HCT116 (cell line): ENCODE measurements at regions not wholly inside any gene's neighbourhood (a gene's known extent, or its start where the extent isn't known, plus 50 kb on each side); places are given as distances from the start of the nearest gene placed in this dataset.

Experiments used
- ATAC-seq: fragments of 200-7000 bp; cut with Tn5 transposase; 2 replicates; pipeline ENCODE4 v1.9.1; 2020; ENCODE audit warnings: mild to moderate bottlenecking, moderate library complexity
- BruUV-seq: library from RNA; stranded (reverse); fragments of 400-500 nt; replicated peaks from 2 replicates; lab custom pipeline; 2021; lab: Mats Ljungman, UMichigan
- CTCF ChIA-PET: fragments of 300-600 bp; sonication (Branson Sonifier 250); formaldehyde crosslinking; loops from one replicate; lab custom pipeline; 2021; ENCODE audit warnings: antibody characterized with exemption; lab: Charles Lee
- POLR2A ChIA-PET: fragments of 300-600, 350-600 bp; sonication (Branson Sonifier 250); formaldehyde crosslinking; loops from one replicate; lab custom pipeline; 2021; ENCODE audit warnings: antibody characterized with exemption; lab: Charles Lee
- RAD21 ChIA-PET, 2 experiments: fragments of 300-600 bp; sonication (Branson Sonifier 250); formaldehyde crosslinking; loops; one replicate each; lab custom pipeline; 2023; ENCODE audit warnings: low total read pairs in 2 of 2; ENCODE audit not compliant: uncharacterized antibody in 2 of 2, unreplicated experiment in 2 of 2, low non-redundant PET in 1 of 2; lab: Charles Lee
- DNase-seq: peaks from one replicate; pipeline ENCODE4 v3.0.0-alpha.2; 2010; ENCODE audit warnings: low read depth, low spot score
- H2AFZ ChIP-seq: fragments of 200-600 bp; shearing (Covaris generic), sonication (generic); 2 replicates; pipeline ENCODE4 v1.6.1; 2017; ENCODE audit warnings: low read depth, mixed run types, mixed read lengths, antibody characterized with exemption, low read length; ENCODE audit not compliant: poor library complexity, severe bottlenecking
- H3K27ac ChIP-seq: 2 replicates; pipeline ENCODE4 v1.5.1; 2012; ENCODE audit warnings: low read depth, low read length
- H3K27me3 ChIP-seq: fragments of 200-600 bp; sonication (generic); 2 replicates; pipeline ENCODE4 v1.6.1; 2016; ENCODE audit warnings: mixed run types, low read length, mixed read lengths; ENCODE audit not compliant: insufficient read depth
- H3K36me3 ChIP-seq, 2 experiments: fragments of 200-500 bp in 1 of 2; fragments of 200-600 bp in 1 of 2; sonication (Bioruptor generic) in 1 of 2; sonication (generic) in 1 of 2; 2 replicates each; pipeline versions ENCODE4 v1.5.1 to v1.6.1; 2014 to 2016; ENCODE audit warnings: low read length in 2 of 2, inconsistent platforms in 1 of 2, mixed read lengths in 1 of 2, mixed run types in 1 of 2; ENCODE audit not compliant: insufficient read depth in 2 of 2, control insufficient read depth in 1 of 2
- H3K4me1 ChIP-seq, 2 experiments: fragments of 200-600 bp in 1 of 2; sonication (generic) in 1 of 2; 2 replicates each; pipeline versions ENCODE4 v1.5.1 to v1.6.1; 2012 to 2017; ENCODE audit warnings: low read length in 2 of 2, inconsistent platforms in 1 of 2, mild to moderate bottlenecking in 1 of 2, mixed read lengths in 1 of 2, mixed run types in 1 of 2, moderate library complexity in 1 of 2; ENCODE audit not compliant: insufficient read depth in 2 of 2, control insufficient read depth in 1 of 2
- H3K4me2 ChIP-seq: fragments of 200-600 bp; sonication (generic); 2 replicates; pipeline ENCODE4 v1.6.1; 2017; ENCODE audit warnings: mixed run types, low read length, mixed read lengths
- H3K4me3 ChIP-seq, 2 experiments: fragments of 200-600 bp in 1 of 2; sonication (generic) in 1 of 2; replicated peaks in 1 of 2; 2 replicates each; pipeline ENCODE4 v1.5.1; 2011 to 2016; ENCODE audit warnings: low read length in 2 of 2, control low read depth in 1 of 2, low read depth in 1 of 2, mild to moderate bottlenecking in 1 of 2, mixed read lengths in 1 of 2, mixed run types in 1 of 2
- H3K79me2 ChIP-seq: fragments of 200-600 bp; sonication (generic); 2 replicates; pipeline ENCODE4 v1.6.1; 2017; ENCODE audit warnings: mild to moderate bottlenecking, mixed run types, low read length, moderate library complexity, mixed read lengths; ENCODE audit not compliant: insufficient read depth
- H3K9ac ChIP-seq: fragments of 200-600 bp; sonication (generic); 2 replicates; pipeline ENCODE4 v1.6.1; 2016; ENCODE audit warnings: low read length, mixed read lengths
- H3K9me2 ChIP-seq: fragments of 200-600 bp; sonication (generic), shearing (Covaris generic); 2 replicates; pipeline ENCODE4 v1.6.1; 2017; ENCODE audit warnings: mixed run types, mild to moderate bottlenecking, moderate library complexity; ENCODE audit not compliant: insufficient read depth
- H3K9me3 ChIP-seq, 2 experiments: fragments of 200-500 bp in 1 of 2; fragments of 200-600 bp in 1 of 2; sonication (Bioruptor generic) in 1 of 2; sonication (generic) in 1 of 2; 2 replicates each; pipeline ENCODE4 v1.6.1; 2014 to 2017; ENCODE audit warnings: low read length in 2 of 2, mixed read lengths in 2 of 2, inconsistent platforms in 1 of 2, low read depth in 1 of 2, mild to moderate bottlenecking in 1 of 2, mixed run types in 1 of 2, moderate library complexity in 1 of 2; ENCODE audit not compliant: control insufficient read depth in 1 of 2, insufficient read depth in 1 of 2
- H4K20me1 ChIP-seq: fragments of 200-600 bp; sonication (generic), shearing (Covaris generic); 2 replicates; pipeline ENCODE4 v1.6.1; 2017; ENCODE audit warnings: mixed run types, mild to moderate bottlenecking, moderate library complexity; ENCODE audit not compliant: insufficient read depth
- ATF3 ChIP-seq: IDR thresholded peaks from 2 replicates; pipeline ENCODE4 v1.6.1; 2012
- CBX3 ChIP-seq: IDR thresholded peaks from 2 replicates; pipeline ENCODE4 v1.6.1; 2012; ENCODE audit warnings: low read depth
- CEBPB ChIP-seq: IDR thresholded peaks from 2 replicates; pipeline ENCODE4 v1.6.1; 2012; ENCODE audit warnings: low read depth
- EGR1 ChIP-seq: IDR thresholded peaks from 2 replicates; pipeline ENCODE4 v1.6.1; 2012; ENCODE audit warnings: low read depth
- ELF1 ChIP-seq: IDR thresholded peaks from 2 replicates; pipeline ENCODE4 v1.6.1; 2012; ENCODE audit warnings: low read depth, borderline replicate concordance
- EZH2 ChIP-seq: fragments of 200-600 bp; sonication (generic); IDR thresholded peaks from 2 replicates; pipeline ENCODE4 v1.6.1; 2017; ENCODE audit warnings: antibody characterized with exemption, mixed run types
- EZH2phosphoT487 ChIP-seq: fragments of 200-600 bp; IDR thresholded peaks from 2 replicates; pipeline ENCODE4 v1.6.1; 2018; ENCODE audit warnings: antibody characterized with exemption, borderline replicate concordance
- FOSL1 ChIP-seq: IDR thresholded peaks from 2 replicates; pipeline ENCODE4 v1.6.1; 2012; ENCODE audit warnings: low read depth
- JUND ChIP-seq: IDR thresholded peaks from 2 replicates; pipeline ENCODE4 v1.6.1; 2012
- MAX ChIP-seq: IDR thresholded peaks from 2 replicates; pipeline ENCODE4 v1.6.1; 2012
- POLR2A ChIP-seq: IDR thresholded peaks from 2 replicates; pipeline ENCODE4 v1.7.0; 2011; ENCODE audit warnings: borderline replicate concordance; ENCODE audit not compliant: insufficient read depth, insufficient read length; ENCODE audit errors: extremely low read depth
- POLR2AphosphoS5 ChIP-seq: IDR thresholded peaks from 2 replicates; pipeline ENCODE4 v1.6.1; 2011; ENCODE audit warnings: mild to moderate bottlenecking, low read depth, low read length, moderate library complexity
- REST ChIP-seq: IDR thresholded peaks from 2 replicates; pipeline ENCODE4 v1.6.1; 2012; ENCODE audit warnings: low read depth
- SIN3A ChIP-seq: IDR thresholded peaks from 2 replicates; pipeline ENCODE4 v1.6.1; 2012; ENCODE audit warnings: low read depth
- SP1 ChIP-seq: IDR thresholded peaks from 2 replicates; pipeline ENCODE4 v1.6.1; 2012; ENCODE audit warnings: low read depth
- TCF7L2 ChIP-seq: IDR thresholded peaks from 2 replicates; pipeline ENCODE4 v1.7.0; 2011; ENCODE audit warnings: borderline replicate concordance, inconsistent platforms; ENCODE audit not compliant: insufficient read depth, insufficient read length; ENCODE audit errors: extremely low read depth
- YY1 ChIP-seq: IDR thresholded peaks from 2 replicates; pipeline ENCODE4 v1.6.1; 2011; ENCODE audit warnings: low read length, low read depth, moderate library complexity, mild to moderate bottlenecking; ENCODE audit not compliant: insufficient replicate concordance; ENCODE audit errors: extremely low read depth
- ZFX ChIP-seq: fragments of 450-650 bp; IDR thresholded peaks from 2 replicates; pipeline ENCODE4 v1.6.1; 2017
- ZNF274 ChIP-seq: fragments of 200-500 bp; sonication (Bioruptor generic); IDR thresholded peaks from 2 replicates; pipeline ENCODE4 v1.6.1; 2014; ENCODE audit warnings: mild to moderate bottlenecking, low read depth, low read length, inconsistent platforms
- intact Hi-C: fragments of 100-400 bp; cut with micrococcal nuclease; formaldehyde crosslinking; loops from 2 replicates; pipeline ENCODE4 v1.10.0; 2022

DNA sequence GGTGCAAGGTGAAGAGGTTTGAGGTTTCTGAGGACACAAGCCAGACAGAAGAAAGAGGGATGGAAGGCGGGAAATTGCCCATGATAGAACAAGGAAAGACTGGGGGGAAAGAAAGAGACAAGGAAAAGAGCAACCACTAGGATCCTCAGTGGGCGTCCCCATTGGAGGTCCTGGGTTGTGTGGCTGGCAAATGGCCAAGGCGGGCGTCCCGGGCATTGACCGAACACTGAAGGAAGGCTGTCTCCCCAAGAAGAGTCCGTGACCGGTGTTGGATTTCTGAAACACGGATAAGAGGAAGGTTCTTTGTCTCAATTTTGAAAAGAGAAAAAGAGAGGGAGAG is 746.6 kb upstream of the ADGRB3 start:
- peaks cover 5 to 11% of the 10 kb centered on the region in 2 experiments; a peak in 2 of 4 replicates for H3K9me3 ChIP-seq
- intact Hi-C loops: no loop called here
- H3K4me1 ChIP-seq: no peaks in the 10 kb centered on the region
- H3K79me2 ChIP-seq: no peaks in the 10 kb centered on the region
- RAD21 ChIA-PET: no interaction called here
- no peak for DNase-seq
- no peaks in the 10 kb centered on the region for H3K9me2 ChIP-seq
- H3K4me3 ChIP-seq: no peak overlapping the region
- TF ChIP-seq CBX3 (no peak), FOSL1 (no peak), SIN3A (no peak), CEBPB (no peak), SP1 (no peak), TCF7L2 (no peak), YY1 (no peak), EZH2phosphoT487 (no peak), ATF3 (no peak), POLR2A (no peak), POLR2AphosphoS5 (no peak), JUND (no peak), EZH2 (no peak), REST (no peak), ZNF274 (no peak), MAX (no peak), ZFX (no peak), ELF1 (no peak), EGR1 (no peak)
- no peak overlapping the region for H3K27ac ChIP-seq
- no peak for ATAC-seq
- BruUV-seq: no TSS peak
- H3K27me3 ChIP-seq: no peaks in the 10 kb centered on the region
- CTCF ChIA-PET: no interaction called here
- no peak overlapping the region for H2AFZ ChIP-seq
- POLR2A ChIA-PET: no interaction called here
- H3K36me3 ChIP-seq: no peaks in the 10 kb centered on the region
- H3K4me2 ChIP-seq: no peak overlapping the region
- H3K9ac ChIP-seq: no peak overlapping the region
- no peaks in the 10 kb centered on the region for H4K20me1 ChIP-seq
